HG02840 (cell line): ENCODE measurements at regions not wholly inside any gene's neighbourhood (a gene's known extent, or its start where the extent isn't known, plus 50 kb on each side); places are given as distances from the start of the nearest gene placed in this dataset.
"Not testable (repeated sequence)": the region's sequence is repeated elsewhere in the genome, so short reads cannot be mapped to it uniquely, and the experiment has no call there.

ENCODE experiments used
- ATAC-seq: cut with Tn5 transposase; IDR thresholded peaks from one replicate; pipeline ENCODE4 v1.9.1; 2021; ENCODE audit warnings: mild to moderate bottlenecking, moderate library complexity, moderate number of reproducible peaks; ENCODE audit not compliant: unreplicated experiment, low FRiP score

- no peak for ATAC-seq
These were observed 240.0 kb upstream of the ARHGEF26 start for GRCh38 chr3:153881201-153881600.

DNA sequence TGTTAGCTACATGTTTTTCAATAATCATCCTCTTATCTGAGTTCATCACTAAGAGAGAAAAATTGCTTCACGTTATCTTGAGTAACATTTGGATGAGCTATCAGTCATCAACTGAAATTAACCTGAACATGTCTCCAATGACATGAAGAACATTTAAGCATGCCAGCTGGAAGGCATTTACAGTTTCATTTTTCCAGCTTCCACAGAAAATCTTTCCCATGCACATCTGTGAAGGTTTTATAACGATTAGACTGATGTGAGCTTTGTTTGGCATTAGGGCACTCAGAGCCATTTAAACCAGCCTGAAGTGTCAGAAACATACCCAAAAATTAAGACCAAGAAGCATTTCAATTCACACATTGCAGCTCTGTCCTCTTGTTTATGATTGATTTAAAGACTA is 235.8 kb upstream of the ARHGEF26 start:
- ATAC-seq: no peak

GRCh38 chr3:153889905-153890334 is 231.3 kb upstream of the ARHGEF26 start:
- ATAC-seq: no peak

GRCh38 chr3:153892126-153892525 is 229.1 kb upstream of the ARHGEF26 start:
- ATAC-seq: no peak

DNA sequence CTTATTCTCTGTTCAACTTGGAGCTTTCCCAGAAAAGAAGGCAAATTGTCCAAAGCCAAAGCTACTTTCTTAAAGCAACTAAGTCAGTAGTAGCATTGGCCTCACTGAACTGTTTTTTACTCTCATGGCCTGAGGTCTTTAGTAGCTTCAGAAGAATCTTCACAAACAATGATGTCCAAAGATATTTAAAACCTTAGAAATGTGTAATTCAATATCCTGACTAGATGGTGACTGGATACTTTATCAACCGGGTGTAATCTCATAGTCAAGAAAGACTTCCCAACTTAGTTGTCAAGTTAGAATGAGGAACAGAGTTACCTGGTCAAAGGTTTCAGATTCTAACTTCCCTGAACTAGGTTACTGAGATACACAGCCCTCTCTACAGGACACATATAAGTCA is 226.3 kb upstream of the ARHGEF26 start:
- ATAC-seq: no peak

DNA sequence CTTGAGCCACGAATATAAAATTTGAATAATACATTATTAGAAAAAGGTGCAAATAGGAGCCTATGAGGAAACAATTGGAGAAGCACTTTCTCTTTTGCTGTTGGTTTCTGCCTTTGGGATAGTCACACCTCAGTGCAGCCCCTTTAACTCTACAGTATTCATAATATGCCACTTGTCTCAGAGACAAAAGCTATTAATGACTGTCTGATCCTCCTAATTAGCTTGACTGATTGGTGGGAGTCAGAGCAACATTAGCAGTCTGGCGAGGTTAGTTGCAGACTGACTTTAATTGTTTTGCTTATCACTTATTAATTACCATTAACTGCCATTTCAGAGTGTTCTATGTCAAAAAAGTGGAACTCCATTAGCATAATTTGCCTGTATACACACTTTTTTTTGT is 225.0 kb upstream of the ARHGEF26 start:
- ATAC-seq: no peak

DNA sequence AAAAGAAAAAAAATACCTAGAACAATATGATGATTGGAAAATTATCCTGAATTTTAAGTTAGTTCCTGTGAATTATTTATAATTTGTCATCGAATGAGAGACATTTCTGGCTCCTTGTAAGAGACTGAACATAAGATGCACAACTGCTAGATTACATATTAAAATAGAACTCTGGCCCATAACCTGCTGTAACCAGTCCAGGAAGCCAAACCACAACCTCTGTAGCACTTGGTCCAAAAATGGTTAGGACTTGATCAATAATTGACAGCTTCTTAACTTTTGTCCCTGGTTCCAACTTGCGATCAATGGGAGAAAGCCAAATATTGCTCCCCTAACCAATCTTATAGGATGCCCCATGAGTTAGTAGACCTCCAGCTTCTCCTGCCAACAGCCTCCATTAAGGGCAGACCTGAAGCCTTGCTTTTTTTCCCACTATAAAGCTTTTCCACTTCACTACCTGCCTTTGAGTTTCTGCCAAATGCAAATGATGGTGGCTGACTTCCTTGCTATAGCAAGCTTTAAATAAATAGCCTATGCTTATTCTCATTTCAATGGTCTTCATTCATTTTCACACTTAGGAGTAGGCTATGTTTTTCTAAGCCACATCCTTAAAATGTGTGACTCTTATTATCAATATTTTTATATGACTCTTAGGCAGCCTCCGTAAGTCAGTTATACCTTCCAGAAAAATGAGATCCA is 224.0 kb upstream of the ARHGEF26 start:
- ATAC-seq: peak; percentile 76

GRCh38 chr3:153897842-153898241 is 223.3 kb upstream of the ARHGEF26 start:
- ATAC-seq: peak; percentile 67

DNA sequence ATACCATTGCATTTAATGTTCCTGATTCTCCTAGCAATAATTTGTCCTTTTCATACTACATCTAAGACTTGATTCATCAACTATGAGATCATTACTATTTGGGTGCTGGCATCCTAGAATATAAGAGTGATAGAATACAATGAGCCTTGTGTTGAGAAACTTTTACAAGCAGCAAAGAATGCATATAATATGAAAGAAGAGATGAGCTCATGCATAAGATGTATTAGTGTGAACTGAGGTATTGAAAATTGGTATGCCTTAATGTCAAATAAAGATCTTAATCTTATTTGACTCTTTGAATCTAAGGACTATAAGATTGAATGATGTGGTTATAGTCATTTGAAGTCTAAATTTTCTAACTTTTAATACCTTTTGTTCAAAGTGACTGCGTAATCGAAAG is 220.0 kb upstream of the ARHGEF26 start:
- no peak for ATAC-seq

- no peak for ATAC-seq
These were observed 219.2 kb upstream of the ARHGEF26 start for GRCh38 chr3:153901991-153902390.

- ATAC-seq: no peak
These were observed 217.8 kb upstream of the ARHGEF26 start for GRCh38 chr3:153903430-153903829.

- no peak for ATAC-seq
These were observed 214.8 kb upstream of the ARHGEF26 start for GRCh38 chr3:153906366-153906765.

- no peak for ATAC-seq
These were observed 210.8 kb upstream of the ARHGEF26 start for GRCh38 chr3:153910387-153910786.

GRCh38 chr3:153911116-153911515 is 210.1 kb upstream of the ARHGEF26 start:
- no peak for ATAC-seq

GRCh38 chr3:153919773-153920172 is 201.4 kb upstream of the ARHGEF26 start:
- ATAC-seq: no peak

DNA sequence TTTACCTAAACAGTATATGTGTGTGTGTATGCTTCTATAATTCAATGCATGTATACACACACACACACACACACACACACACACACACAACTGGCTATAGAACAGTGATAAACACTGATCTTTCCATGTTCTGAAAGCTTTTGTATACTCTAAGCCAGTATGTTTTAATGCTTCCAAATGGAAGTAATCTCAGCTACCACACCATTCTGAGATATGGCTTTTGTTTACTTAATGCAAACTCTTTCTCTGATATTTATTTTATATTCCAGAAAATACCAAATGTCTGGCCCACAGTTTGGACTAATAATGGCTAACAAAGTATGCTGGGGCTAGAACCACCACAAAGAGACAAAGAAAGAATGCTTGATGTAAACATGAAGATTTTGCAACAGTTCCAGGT is 199.4 kb upstream of the ARHGEF26 start:
- ATAC-seq: no peak

- ATAC-seq: no peak
These were observed 195.2 kb upstream of the ARHGEF26 start for GRCh38 chr3:153925841-153926514.

DNA sequence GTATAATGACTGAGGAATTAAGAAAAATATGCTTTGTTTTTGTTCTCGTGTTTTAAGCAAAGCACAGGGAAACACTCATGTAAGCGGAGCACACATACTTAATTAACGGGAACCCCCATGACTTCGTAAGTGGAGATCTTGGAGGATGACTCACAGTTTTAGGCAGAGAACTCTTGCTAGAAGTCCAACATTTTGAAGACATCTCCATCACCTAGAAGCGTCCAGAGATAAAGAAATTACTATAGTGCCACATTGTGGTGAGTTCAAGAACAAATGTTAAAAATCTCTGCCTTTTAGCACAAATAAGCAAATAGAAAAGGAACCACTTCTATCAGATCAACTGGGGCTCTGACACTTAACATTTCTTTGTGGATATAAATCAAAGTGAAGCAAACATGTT is 194.1 kb upstream of the ARHGEF26 start:
- ATAC-seq: no peak

GRCh38 chr3:153928851-153929250 is 192.3 kb upstream of the ARHGEF26 start:
- ATAC-seq: no peak

GRCh38 chr3:153933481-153933880 is 187.7 kb upstream of the ARHGEF26 start:
- not testable (repeated sequence) for ATAC-seq

DNA sequence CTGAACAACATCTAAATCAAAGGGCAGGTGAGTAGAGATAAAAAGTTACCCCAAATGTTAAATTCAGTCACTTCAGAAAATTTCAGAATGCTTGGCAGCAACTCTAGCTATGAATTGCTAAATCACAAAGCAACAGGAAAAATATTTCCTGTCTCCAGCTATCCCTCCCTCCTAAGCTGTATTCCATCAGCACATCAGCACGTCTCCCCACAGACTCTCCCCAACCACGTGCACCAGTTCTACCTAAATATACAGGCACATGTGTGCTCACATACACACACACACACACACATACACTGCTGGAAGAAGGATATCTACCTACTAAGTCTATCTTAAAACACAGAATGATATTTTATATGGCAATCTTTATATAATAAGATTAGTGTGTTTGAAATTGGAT is 177.1 kb upstream of the ARHGEF26 start:
- ATAC-seq: no peak

DNA sequence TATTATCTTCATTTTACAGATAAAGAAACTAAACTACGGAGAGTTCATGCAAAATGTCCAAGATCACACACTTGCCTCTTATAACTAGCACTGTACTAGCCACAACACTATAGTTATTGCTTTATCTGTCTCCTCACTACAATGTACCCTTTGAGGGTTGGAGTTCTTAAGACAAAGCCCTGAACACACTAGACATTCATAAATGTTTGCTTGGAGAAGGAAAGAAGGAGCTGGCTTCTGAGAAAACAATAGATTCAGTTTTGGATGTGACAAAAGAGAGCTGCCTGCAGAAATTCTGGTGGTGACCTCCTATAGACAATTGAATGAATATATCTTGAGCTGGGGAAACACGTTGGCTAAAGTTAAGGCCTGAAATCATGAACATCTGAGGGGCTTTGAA is 169.9 kb upstream of the ARHGEF26 start:
- no peak for ATAC-seq
